Cardiac muscle cell (in vitro differentiated cells and primary cell): ENCODE measurements at regions not wholly inside any gene's neighbourhood (a gene's known extent, or its start where the extent isn't known, plus 50 kb on each side); places are given as distances from the start of the nearest gene placed in this dataset.

Experiments
- DNase-seq, 2 donors: peaks; one replicate each; pipeline versions ENCODE4 v3.0.0 to v3.0.0-alpha.2; 2010 to 2017; ENCODE audit warnings: low read depth in 1 of 2, low spot score in 1 of 2
- H3K27ac ChIP-seq: fragments of 200-600 bp; sonication (generic); 2 replicates; pipeline ENCODE4 v1.5.1; 2016
- H3K27me3 ChIP-seq: fragments of 200-600 bp; sonication (generic); 2 replicates; pipeline ENCODE4 v1.6.0; 2016; ENCODE audit warnings: control low read depth
- H3K36me3 ChIP-seq: fragments of 200-600 bp; sonication (generic); 2 replicates; pipeline ENCODE4 v1.5.1; 2016; ENCODE audit warnings: control low read depth
- H3K4me1 ChIP-seq: fragments of 200-600 bp; sonication (generic); 2 replicates; pipeline ENCODE4 v1.8.1; 2017; ENCODE audit warnings: low read depth, mild to moderate bottlenecking, mixed run types
- H3K4me3 ChIP-seq: fragments of 200-600 bp; sonication (generic); 2 replicates; pipeline ENCODE4 v1.5.1; 2016; ENCODE audit warnings: mild to moderate bottlenecking
- H3K9me3 ChIP-seq: fragments of 200-600 bp; sonication (generic); 2 replicates; pipeline ENCODE4 v1.5.1; 2017; ENCODE audit warnings: low read depth, mild to moderate bottlenecking, control low read depth
- TF ChIP-seq, protein P1 (sequence below): IDR thresholded peaks from 2 replicates; pipeline ENCODE4 v1.5.1; 2012; ENCODE audit warnings: low read depth, mild to moderate bottlenecking, low read length

DNA sequence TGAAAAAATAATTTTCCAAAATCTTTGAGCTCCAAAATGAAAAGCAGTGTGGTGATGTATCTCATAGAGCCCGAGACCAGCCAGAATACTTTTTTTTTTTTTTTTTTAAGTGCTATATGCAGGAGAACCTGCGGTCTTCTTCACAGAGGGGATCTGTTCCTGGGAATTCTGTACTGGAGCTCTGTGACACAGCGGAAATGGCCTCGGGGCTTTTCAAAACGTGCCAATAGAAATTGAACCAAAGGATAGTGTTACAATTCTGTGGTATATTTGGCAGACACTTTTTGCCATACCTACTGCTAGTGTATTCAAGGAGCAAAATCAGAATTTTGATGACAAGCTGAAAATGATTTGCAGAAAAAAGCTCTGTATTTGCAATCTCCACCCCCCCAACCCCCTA is 1429.3 kb upstream of the LRRTM3 start:
- TF ChIP-seq, protein P1, sequence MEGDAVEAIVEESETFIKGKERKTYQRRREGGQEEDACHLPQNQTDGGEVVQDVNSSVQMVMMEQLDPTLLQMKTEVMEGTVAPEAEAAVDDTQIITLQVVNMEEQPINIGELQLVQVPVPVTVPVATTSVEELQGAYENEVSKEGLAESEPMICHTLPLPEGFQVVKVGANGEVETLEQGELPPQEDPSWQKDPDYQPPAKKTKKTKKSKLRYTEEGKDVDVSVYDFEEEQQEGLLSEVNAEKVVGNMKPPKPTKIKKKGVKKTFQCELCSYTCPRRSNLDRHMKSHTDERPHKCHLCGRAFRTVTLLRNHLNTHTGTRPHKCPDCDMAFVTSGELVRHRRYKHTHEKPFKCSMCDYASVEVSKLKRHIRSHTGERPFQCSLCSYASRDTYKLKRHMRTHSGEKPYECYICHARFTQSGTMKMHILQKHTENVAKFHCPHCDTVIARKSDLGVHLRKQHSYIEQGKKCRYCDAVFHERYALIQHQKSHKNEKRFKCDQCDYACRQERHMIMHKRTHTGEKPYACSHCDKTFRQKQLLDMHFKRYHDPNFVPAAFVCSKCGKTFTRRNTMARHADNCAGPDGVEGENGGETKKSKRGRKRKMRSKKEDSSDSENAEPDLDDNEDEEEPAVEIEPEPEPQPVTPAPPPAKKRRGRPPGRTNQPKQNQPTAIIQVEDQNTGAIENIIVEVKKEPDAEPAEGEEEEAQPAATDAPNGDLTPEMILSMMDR, result no peak
- H3K36me3 ChIP-seq, result no peaks in the 10 kb centered on the region
- no peaks in the 10 kb centered on the region for H3K27me3 ChIP-seq
- H3K27ac ChIP-seq, result no peak overlapping the region
- H3K4me1 ChIP-seq, result no peaks in the 10 kb centered on the region
- H3K4me3 ChIP-seq, result no peak overlapping the region
- H3K9me3 ChIP-seq, result no peaks in the 10 kb centered on the region
- no peak for DNase-seq

DNA sequence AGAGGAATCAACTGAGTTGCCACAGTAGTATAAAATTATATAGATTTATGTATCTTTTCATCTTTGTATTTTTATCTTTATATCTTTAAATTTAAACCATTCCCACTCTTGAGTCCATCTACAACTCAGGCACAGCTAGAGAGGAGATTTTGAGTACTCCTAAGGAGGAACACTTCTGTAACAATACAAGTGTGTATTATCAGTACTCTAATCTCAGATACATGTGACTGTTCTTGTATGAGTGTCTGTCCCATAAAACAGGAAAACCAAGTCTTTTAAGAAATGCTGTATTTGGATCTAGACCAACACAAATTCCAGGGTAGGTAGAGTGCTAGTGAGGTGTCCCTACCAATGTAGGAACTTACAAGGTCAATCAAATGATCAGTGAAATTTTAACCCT is 1428.0 kb upstream of the LRRTM3 start:
- no peak for DNase-seq
- TF ChIP-seq, protein P1, result no peak
- H3K27me3 ChIP-seq, result no peaks in the 10 kb centered on the region
- no peaks in the 10 kb centered on the region for H3K9me3 ChIP-seq
- H3K27ac ChIP-seq, result no peak overlapping the region
- H3K4me1 ChIP-seq, result no peaks in the 10 kb centered on the region
- H3K4me3 ChIP-seq, result no peak overlapping the region
- H3K36me3 ChIP-seq, result no peaks in the 10 kb centered on the region

DNA sequence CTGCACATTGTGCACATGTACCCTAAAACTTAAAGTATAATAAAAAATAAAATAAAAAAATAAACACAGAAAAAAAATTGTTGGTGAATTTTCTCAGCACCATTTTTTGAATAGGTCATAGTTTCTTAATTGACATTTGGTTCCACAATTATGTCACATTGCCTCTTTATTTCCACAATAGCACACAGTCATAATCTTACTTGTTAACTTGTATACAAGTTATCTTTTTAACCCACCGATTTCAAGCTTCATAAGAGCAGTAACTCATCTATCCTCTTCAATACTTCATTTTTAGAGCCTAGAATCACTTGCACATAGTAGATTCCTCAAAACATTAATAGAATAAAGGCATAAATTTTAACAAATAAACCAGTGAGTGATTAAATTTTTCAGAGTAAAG is 1425.1 kb upstream of the LRRTM3 start:
- H3K4me3 ChIP-seq, result no peak overlapping the region
- H3K4me1 ChIP-seq, result no peaks in the 10 kb centered on the region
- TF ChIP-seq, protein P1, result no peak
- no peaks in the 10 kb centered on the region for H3K36me3 ChIP-seq
- no peak overlapping the region for H3K27ac ChIP-seq
- H3K27me3 ChIP-seq, result no peaks in the 10 kb centered on the region
- no peaks in the 10 kb centered on the region for H3K9me3 ChIP-seq
- DNase-seq, result no peak

DNA sequence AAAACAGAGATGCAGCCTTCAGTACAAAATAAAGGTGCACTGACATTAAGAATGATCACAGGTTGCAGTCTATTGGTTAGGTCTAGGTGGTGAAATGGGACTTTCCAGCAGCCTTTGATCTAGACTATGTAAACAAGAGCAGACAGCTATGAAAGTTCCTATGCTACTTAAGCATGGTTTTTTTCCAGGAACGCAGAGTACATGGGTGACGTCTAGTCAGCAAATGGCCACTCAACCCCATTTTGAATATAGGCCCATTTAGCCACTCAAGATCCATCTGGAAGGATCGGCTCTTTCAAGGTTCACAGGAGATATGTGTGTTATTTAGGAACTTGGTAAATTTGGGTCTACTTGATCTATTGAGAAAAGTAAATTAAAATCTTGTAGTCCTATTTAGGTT is 1424.6 kb upstream of the LRRTM3 start:
- TF ChIP-seq, protein P1, result no peak
- Histone ChIP-seq H3K36me3 (no peaks in the 10 kb centered on the region), H3K9me3 (no peaks in the 10 kb centered on the region), H3K4me1 (no peaks in the 10 kb centered on the region), H3K27me3 (no peaks in the 10 kb centered on the region), H3K27ac (no peak overlapping the region), H3K4me3 (no peak overlapping the region)
- no peak for DNase-seq

DNA sequence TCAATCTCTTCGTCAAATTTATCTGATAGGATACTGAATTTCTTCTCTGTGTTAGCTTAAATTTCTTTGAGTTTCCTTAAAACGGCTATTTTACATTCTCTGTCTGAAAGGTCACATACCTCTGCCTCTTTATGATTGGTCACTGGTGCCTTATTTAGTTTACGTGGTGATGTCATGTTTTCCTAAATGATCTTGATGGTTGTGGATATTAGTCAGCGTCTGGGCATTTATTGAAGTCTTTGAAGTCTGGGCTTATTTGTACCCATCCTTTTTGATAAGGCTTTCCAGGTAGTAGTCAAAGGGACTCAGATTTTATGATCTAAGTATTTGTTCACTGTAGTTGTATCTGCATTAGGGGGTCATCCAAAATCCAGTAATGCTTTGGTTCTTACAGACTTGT is 1407.5 kb upstream of the LRRTM3 start:
- no peaks in the 10 kb centered on the region for H3K4me1 ChIP-seq
- no peak overlapping the region for H3K27ac ChIP-seq
- no peaks in the 10 kb centered on the region for H3K9me3 ChIP-seq
- TF ChIP-seq, protein P1, result no peak
- no peak for DNase-seq
- H3K36me3 ChIP-seq, result no peaks in the 10 kb centered on the region
- no peak overlapping the region for H3K4me3 ChIP-seq
- H3K27me3 ChIP-seq, result no peaks in the 10 kb centered on the region

DNA sequence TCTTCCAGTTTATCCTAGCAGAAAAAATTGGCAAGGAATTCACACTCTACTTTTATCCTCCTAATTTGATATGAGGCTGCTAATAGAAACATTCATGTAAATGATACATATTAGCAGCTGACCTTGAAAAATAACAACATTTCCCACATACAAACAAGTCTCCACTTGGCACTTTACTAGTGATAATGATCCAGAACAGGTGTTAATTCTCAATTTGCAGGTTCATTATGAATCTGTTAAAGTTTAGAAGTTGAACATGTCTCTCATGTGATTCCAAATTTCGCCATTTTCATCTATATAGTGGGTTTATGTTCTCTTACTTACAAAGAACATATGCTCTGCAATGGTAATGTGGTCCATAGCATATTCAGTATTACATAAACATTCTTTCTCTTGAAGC is 1396.8 kb upstream of the LRRTM3 start:
- TF ChIP-seq, protein P1, result no peak
- no peaks in the 10 kb centered on the region for H3K36me3 ChIP-seq

More for the DNA sequence above, 1396.8 kb upstream of the LRRTM3 start:
- no peaks in the 10 kb centered on the region for H3K27me3 ChIP-seq
- no peak for DNase-seq
- no peak overlapping the region for H3K4me3 ChIP-seq
- H3K27ac ChIP-seq, result no peak overlapping the region
- H3K4me1 ChIP-seq, result no peaks in the 10 kb centered on the region
- no peaks in the 10 kb centered on the region for H3K9me3 ChIP-seq
